Medulla oblongata (tissue), 1 donor: ENCODE measurements at regions not wholly inside any gene's neighbourhood (a gene's known extent, or its start where the extent isn't known, plus 50 kb on each side); places are given as distances from the start of the nearest gene placed in this dataset.
A peak's percentile ranks its signal among the peaks of the same experiment; 100 is the strongest.
"Not testable (repeated sequence)": the region's sequence is repeated elsewhere in the genome, so short reads cannot be mapped to it uniquely, and the experiment has no call there.

Experiments used
- DNase-seq: peaks from one replicate; pipeline ENCODE4 v3.0.0-alpha.2; 2015; ENCODE audit errors: extremely low spot score

GRCh38 chrX:14351611-14352303 is 177.6 kb upstream of the GLRA2 start:
- DNase-seq = peak; percentile 2

GRCh38 chrX:14347523-14347922 is 181.8 kb upstream of the GLRA2 start:
- DNase-seq = no peak

GRCh38 chrX:14344172-14344940 is 185.0 kb upstream of the GLRA2 start:
- no peak for DNase-seq

- no peak for DNase-seq
These were observed 219.9 kb upstream of the GLRA2 start for GRCh38 chrX:14309431-14309830.

GRCh38 chrX:14308976-14309375 is 220.4 kb upstream of the GLRA2 start:
- DNase-seq = not testable (repeated sequence)

GRCh38 chrX:14303891-14304290 is 225.4 kb upstream of the GLRA2 start:
- DNase-seq = no peak

GRCh38 chrX:14302561-14302960 is 226.8 kb upstream of the GLRA2 start:
- DNase-seq = not testable (repeated sequence)

GRCh38 chrX:14300376-14300775 is 229.0 kb upstream of the GLRA2 start:
- DNase-seq = no peak

GRCh38 chrX:14295426-14295825 is 233.9 kb upstream of the GLRA2 start:
- peak; percentile 7 for DNase-seq

GRCh38 chrX:14291666-14292500 is 237.5 kb upstream of the GLRA2 start:
- DNase-seq = peak; percentile 4

GRCh38 chrX:14290335-14290734 is 239.0 kb upstream of the GLRA2 start:
- no peak for DNase-seq

GRCh38 chrX:14274691-14275090 is 245.0 kb upstream of the GEMIN8 start:
- peak; percentile 35 for DNase-seq

GRCh38 chrX:14267216-14267615 is 237.5 kb upstream of the GEMIN8 start:
- no peak for DNase-seq

- no peak for DNase-seq
These were observed 237.0 kb upstream of the GEMIN8 start for GRCh38 chrX:14266705-14267104.

- no peak for DNase-seq
These were observed 214.1 kb upstream of the GEMIN8 start for GRCh38 chrX:14243823-14244222.

- DNase-seq = no peak
These were observed 205.3 kb upstream of the GEMIN8 start for GRCh38 chrX:14235004-14235403.

- no peak for DNase-seq
These were observed 203.0 kb upstream of the GEMIN8 start for GRCh38 chrX:14232688-14233087.

- no peak for DNase-seq
These were observed 198.9 kb upstream of the GEMIN8 start for GRCh38 chrX:14228611-14229010.

GRCh38 chrX:14220386-14220944 is 190.8 kb upstream of the GEMIN8 start:
- DNase-seq = no peak

GRCh38 chrX:14209034-14209433 is 179.3 kb upstream of the GEMIN8 start:
- no peak for DNase-seq

- DNase-seq = no peak
These were observed 165.0 kb upstream of the GEMIN8 start for GRCh38 chrX:14194711-14195110.

- DNase-seq = no peak
These were observed 163.9 kb upstream of the GEMIN8 start for GRCh38 chrX:14193547-14193946.
